Hepatocyte (in vitro differentiated cells): ENCODE measurements at regions not wholly inside any gene's neighbourhood (a gene's known extent, or its start where the extent isn't known, plus 50 kb on each side); places are given as distances from the start of the nearest gene placed in this dataset.

Experiments used
- DNase-seq: peaks from one replicate; pipeline ENCODE4 v3.0.0-alpha.2; 2016; ENCODE audit warnings: low spot score
- H2AFZ ChIP-seq: fragments of 200-600 bp; sonication (generic); 2 replicates; pipeline ENCODE4 v1.6.0; 2016; ENCODE audit warnings: antibody characterized with exemption, mild to moderate bottlenecking
- H3K27ac ChIP-seq: fragments of 200-600 bp; sonication (generic); 2 replicates; pipeline ENCODE4 v1.5.1; 2016; ENCODE audit warnings: mild to moderate bottlenecking
- H3K27me3 ChIP-seq: fragments of 200-600 bp; sonication (generic); 2 replicates; pipeline ENCODE4 v1.6.1; 2016
- H3K36me3 ChIP-seq: fragments of 200-600 bp; sonication (generic); replicated peaks from 2 replicates; pipeline ENCODE4 v1.5.1; 2016; ENCODE audit warnings: low read depth; ENCODE audit not compliant: insufficient read depth
- H3K4me1 ChIP-seq: fragments of 200-600 bp; sonication (generic); 2 replicates; pipeline ENCODE4 v1.5.1; 2016; ENCODE audit warnings: mild to moderate bottlenecking, moderate library complexity; ENCODE audit not compliant: insufficient read depth
- H3K4me2 ChIP-seq: fragments of 200-600 bp; sonication (generic); 2 replicates; pipeline ENCODE4 v1.6.0; 2016
- H3K4me3 ChIP-seq: fragments of 200-600 bp; sonication (generic); 2 replicates; pipeline ENCODE4 v1.5.1; 2016; ENCODE audit warnings: mild to moderate bottlenecking
- H3K79me2 ChIP-seq: fragments of 200-600 bp; sonication (generic); 2 replicates; pipeline ENCODE4 v1.6.0; 2017; ENCODE audit warnings: mild to moderate bottlenecking
- H3K9me2 ChIP-seq: fragments of 200-600 bp; sonication (generic); replicated peaks from 2 replicates; pipeline ENCODE4 v1.6.0; 2017; ENCODE audit warnings: mild to moderate bottlenecking; ENCODE audit not compliant: insufficient read depth
- H3K9me3 ChIP-seq: fragments of 200-600 bp; sonication (generic); 2 replicates; pipeline ENCODE4 v1.5.1; 2016; ENCODE audit warnings: low read depth, mild to moderate bottlenecking
- H4K20me1 ChIP-seq: fragments of 200-600 bp; sonication (generic); 2 replicates; pipeline ENCODE4 v1.6.0; 2016; ENCODE audit warnings: mild to moderate bottlenecking; ENCODE audit not compliant: insufficient read depth, poor library complexity, severe bottlenecking
- CTCF ChIP-seq: fragments of 200-600 bp; sonication (generic); IDR thresholded peaks from 2 replicates; pipeline ENCODE4 v1.5.1; 2016; ENCODE audit warnings: antibody characterized with exemption, mild to moderate bottlenecking; ENCODE audit not compliant: poor library complexity
- EZH2 ChIP-seq: fragments of 200-600 bp; sonication (generic); IDR thresholded peaks from 2 replicates; pipeline ENCODE4 v1.6.1; 2016; ENCODE audit warnings: antibody characterized with exemption, mild to moderate bottlenecking, borderline replicate concordance
- EZH2phosphoT487 ChIP-seq: fragments of 200-600 bp; sonication (generic); IDR thresholded peaks from one replicate; pipeline ENCODE4 v1.6.1; 2018; ENCODE audit warnings: antibody characterized with exemption, mild to moderate bottlenecking, low read depth, moderate library complexity; ENCODE audit not compliant: unreplicated experiment, severe bottlenecking
- WGBS: methylation state at CpG from one replicate; pipeline ENCODE4 v1.1.6; 2016; ENCODE audit warnings: low lambda C conversion rate; ENCODE audit errors: missing lambda C conversion rate; 5-methylcytosine and 5-hydroxymethylcytosine counted together

GRCh38 chrX:13419276-13419675 is 99.4 kb upstream of the ATXN3L start:
- H3K27ac ChIP-seq: no peak overlapping the region
- WGBS: 89% methylated on average over 9 of the region's 9 CpGs

GRCh38 chrX:13418126-13419097 is 98.6 kb upstream of the ATXN3L start:
- Histone ChIP-seq H3K79me2 (no peaks in the 10 kb centered on the region), H4K20me1 (no peaks in the 10 kb centered on the region), H3K36me3 (no peaks in the 10 kb centered on the region), H3K4me2 (no peak overlapping the region), H2AFZ (no peak overlapping the region), H3K9me2 (no peaks in the 10 kb centered on the region), H3K27ac (no peak overlapping the region), H3K9me3 (no peaks in the 10 kb centered on the region), H3K4me3 (no peak overlapping the region), H3K4me1 (no peaks in the 10 kb centered on the region), H3K27me3 (no peaks in the 10 kb centered on the region)
- TF ChIP-seq CTCF (no peak), EZH2phosphoT487 (no peak), EZH2 (no peak)
- WGBS: 66% methylated on average over 8 of the region's 8 CpGs
- no peak for DNase-seq

More at GRCh38 chrX:13419276-13419675, 99.4 kb upstream of the ATXN3L start:
- Histone ChIP-seq H3K27me3 (no peaks in the 10 kb centered on the region), H4K20me1 (no peaks in the 10 kb centered on the region), H3K36me3 (no peaks in the 10 kb centered on the region), H3K4me2 (no peak overlapping the region), H3K9me2 (no peaks in the 10 kb centered on the region), H3K4me3 (no peak overlapping the region), H2AFZ (no peak overlapping the region), H3K4me1 (no peaks in the 10 kb centered on the region), H3K9me3 (no peaks in the 10 kb centered on the region), H3K79me2 (no peaks in the 10 kb centered on the region)
- no peak for TF ChIP-seq EZH2
- DNase-seq: no peak

GRCh38 chrX:13415509-13415908 is 95.7 kb upstream of the ATXN3L start:
- H3K4me2 ChIP-seq: no peak overlapping the region
- H4K20me1 ChIP-seq: no peaks in the 10 kb centered on the region
- H3K27ac ChIP-seq: no peak overlapping the region
- no peak overlapping the region for H2AFZ ChIP-seq
- H3K79me2 ChIP-seq: no peaks in the 10 kb centered on the region
- H3K27me3 ChIP-seq: no peaks in the 10 kb centered on the region
- DNase-seq: no peak
- TF ChIP-seq EZH2phosphoT487 (no peak), CTCF (no peak), EZH2 (no peak)
- H3K4me1 ChIP-seq: no peaks in the 10 kb centered on the region
- H3K4me3 ChIP-seq: no peak overlapping the region
- WGBS: 35% methylated on average over 7 of the region's 7 CpGs
- no peaks in the 10 kb centered on the region for H3K9me2 ChIP-seq
- no peaks in the 10 kb centered on the region for H3K36me3 ChIP-seq
- H3K9me3 ChIP-seq: no peaks in the 10 kb centered on the region

GRCh38 chrX:13414006-13414647 is 94.3 kb upstream of the ATXN3L start:
- no peak for TF ChIP-seq EZH2
- TF ChIP-seq CTCF: no peak
- TF ChIP-seq EZH2phosphoT487: no peak
- H3K4me3 ChIP-seq: no peak overlapping the region
- H4K20me1 ChIP-seq: no peaks in the 10 kb centered on the region
- no peak overlapping the region for H3K4me2 ChIP-seq
- H3K27ac ChIP-seq: no peak overlapping the region
- no peaks in the 10 kb centered on the region for H3K4me1 ChIP-seq
- no peaks in the 10 kb centered on the region for H3K79me2 ChIP-seq
- DNase-seq: no peak
- H2AFZ ChIP-seq: no peak overlapping the region
- no peaks in the 10 kb centered on the region for H3K9me2 ChIP-seq
- H3K27me3 ChIP-seq: no peaks in the 10 kb centered on the region
- H3K9me3 ChIP-seq: no peaks in the 10 kb centered on the region
- H3K36me3 ChIP-seq: no peaks in the 10 kb centered on the region
- WGBS: 80% methylated on average over 8 of the region's 8 CpGs
